Endothelial cell of umbilical vein (primary cell): ENCODE measurements at regions not wholly inside any gene's neighbourhood (a gene's known extent, or its start where the extent isn't known, plus 50 kb on each side); places are given as distances from the start of the nearest gene placed in this dataset.

Experiments
- BruUV-seq: library from RNA; stranded (reverse); fragments of 400-500 nt; replicated peaks from 2 replicates; lab custom pipeline; 2021; lab: Mats Ljungman, UMichigan
- CTCF ChIA-PET: fragments of 300-600, 350-600 bp; sonication (Branson Sonifier 250); formaldehyde crosslinking; loops from one replicate; lab custom pipeline; 2021; ENCODE audit warnings: antibody characterized with exemption, inconsistent platforms; lab: Charles Lee
- POLR2A ChIA-PET: fragments of 300-600, 350-600 bp; sonication (Branson Sonifier 250); formaldehyde crosslinking; loops from one replicate; lab custom pipeline; 2021; ENCODE audit warnings: antibody characterized with exemption, inconsistent platforms; lab: Charles Lee
- DNase-seq: peaks from one replicate; pipeline ENCODE4 v3.0.0-alpha.2; 2011; ENCODE audit warnings: low read depth, low spot score
- FAIRE-seq: peaks from 2 replicates; lab custom pipeline; 2011; peaks lifted over from hg19 to GRCh38; lab: Jason Lieb, UNC
- H2AFZ ChIP-seq: 2 replicates; pipeline ENCODE4 v1.6.0; 2012; ENCODE audit warnings: low read depth, low read length, control low read depth, inconsistent platforms
- H3K27ac ChIP-seq: 2 replicates; pipeline ENCODE4 v1.5.1; 2011; ENCODE audit warnings: low read depth, mild to moderate bottlenecking, control low read depth, low read length, moderate library complexity; ENCODE audit not compliant: insufficient read depth
- H3K27me3 ChIP-seq, 2 experiments: 2 replicates each; pipeline versions ENCODE4 v1.6.0 to v1.6.1; 2011; ENCODE audit warnings: low read length in 2 of 2, mixed read lengths in 1 of 2; ENCODE audit not compliant: control insufficient read depth in 2 of 2, insufficient read depth in 2 of 2
- H3K36me3 ChIP-seq, 2 experiments: 2 replicates in 1 of 2; 3 replicates in 1 of 2; pipeline ENCODE4 v1.5.1; 2011; ENCODE audit warnings: low read length in 2 of 2, mild to moderate bottlenecking in 1 of 2, moderate library complexity in 1 of 2; ENCODE audit not compliant: control insufficient read depth in 2 of 2, insufficient read depth in 2 of 2; ENCODE audit errors: extremely low read depth in 1 of 2
- H3K4me1 ChIP-seq: 3 replicates; pipeline ENCODE4 v1.5.1; 2011; ENCODE audit warnings: mild to moderate bottlenecking, low read length; ENCODE audit not compliant: control insufficient read depth, insufficient read depth; ENCODE audit errors: extremely low read depth
- H3K4me2 ChIP-seq: 2 replicates; pipeline ENCODE4 v1.6.1; 2011; ENCODE audit warnings: low read length, control low read depth, mixed read lengths; ENCODE audit not compliant: insufficient read depth
- H3K4me3 ChIP-seq, 3 experiments: fragments of 200-600 bp in 1 of 3; sonication (generic), shearing (Covaris generic) in 1 of 3; replicated peaks in 1 of 3; 2 replicates each; pipeline ENCODE4 v1.5.1; 2011 to 2016; ENCODE audit warnings: control low read depth in 3 of 3, low read length in 3 of 3, mild to moderate bottlenecking in 2 of 3, inconsistent platforms in 1 of 3, low read depth in 1 of 3, moderate library complexity in 1 of 3; ENCODE audit not compliant: insufficient read depth in 1 of 3
- H3K79me2 ChIP-seq: 2 replicates; pipeline ENCODE4 v1.6.0; 2012; ENCODE audit warnings: low read length, inconsistent platforms; ENCODE audit not compliant: control insufficient read depth, insufficient read depth
- H3K9ac ChIP-seq: replicated peaks from 2 replicates; pipeline ENCODE3; 2011; ENCODE audit warnings: low read length, control low read depth; ENCODE audit not compliant: insufficient read depth; ENCODE audit errors: extremely low read depth
- H3K9me1 ChIP-seq: replicated peaks from 3 replicates; pipeline ENCODE4 v1.6.0; 2011; ENCODE audit warnings: mild to moderate bottlenecking, low read length; ENCODE audit not compliant: control insufficient read depth, insufficient read depth; ENCODE audit errors: extremely low read depth
- H3K9me3 ChIP-seq: replicated peaks from 2 replicates; pipeline ENCODE4 v1.5.1; 2012; ENCODE audit warnings: low read length, inconsistent platforms; ENCODE audit not compliant: control insufficient read depth, insufficient read depth
- H4K20me1 ChIP-seq: replicated peaks from 2 replicates; pipeline ENCODE3; 2011; ENCODE audit warnings: mild to moderate bottlenecking, low read length; ENCODE audit not compliant: control insufficient read depth, insufficient read depth; ENCODE audit errors: extremely low read depth
- EZH2 ChIP-seq: IDR thresholded peaks from 2 replicates; pipeline ENCODE4 v1.6.1; 2012; ENCODE audit warnings: borderline replicate concordance, low read depth, mild to moderate bottlenecking, moderate library complexity, low read length, inconsistent platforms; ENCODE audit not compliant: severe bottlenecking
- FOS ChIP-seq: IDR thresholded peaks from 2 replicates; pipeline ENCODE4 v1.6.1; 2011; ENCODE audit warnings: mild to moderate bottlenecking, low read length, moderate library complexity, borderline replicate concordance; ENCODE audit not compliant: insufficient read depth
- GATA2 ChIP-seq: IDR thresholded peaks from 2 replicates; pipeline ENCODE4 v1.7.0; 2011; ENCODE audit warnings: low read depth, mild to moderate bottlenecking, moderate library complexity, mixed read lengths, low read length; ENCODE audit not compliant: insufficient read length, insufficient read depth
- JUN ChIP-seq: IDR thresholded peaks from 2 replicates; pipeline ENCODE4 v1.6.1; 2011; ENCODE audit warnings: borderline replicate concordance, low read depth; ENCODE audit not compliant: insufficient read length, insufficient read depth
- MAX ChIP-seq: IDR thresholded peaks from 2 replicates; pipeline ENCODE4 v1.6.1; 2011; ENCODE audit not compliant: insufficient read depth, insufficient read length
- MYC ChIP-seq: IDR thresholded peaks from one replicate; pipeline ENCODE4 v1.6.1; 2011; ENCODE audit warnings: mild to moderate bottlenecking, low read depth, low read length
- POLR2A ChIP-seq: IDR thresholded peaks from 2 replicates; pipeline ENCODE4 v1.6.1; 2012; ENCODE audit warnings: low read depth, mild to moderate bottlenecking, control low read depth, low read length
- POLR2AphosphoS5 ChIP-seq: IDR thresholded peaks from 2 replicates; pipeline ENCODE4 v1.6.1; 2012; ENCODE audit warnings: low read depth, mild to moderate bottlenecking, control low read depth, low read length, moderate library complexity; ENCODE audit not compliant: insufficient read depth
- dilution Hi-C: fragments of 300-500 bp; cut with MboI; formaldehyde crosslinking; loops from one replicate; pipeline ENCODE4 v1.15.0; 2019; ENCODE audit warnings: low sequenced_read_pairs; ENCODE audit not compliant: extremely low pct_ligation_motif_present
- intact Hi-C: fragments of 100-400 bp; cut with micrococcal nuclease; formaldehyde crosslinking; loops from one replicate; pipeline ENCODE4 v1.10.0; 2022
- TF ChIP-seq, protein P1 (sequence below), 2 donors: IDR thresholded peaks; 1 replicate in 1 of 2; 2 replicates in 1 of 2; pipeline ENCODE4 v1.5.1; 2011; ENCODE audit warnings: low read length in 2 of 2, mild to moderate bottlenecking in 2 of 2, moderate library complexity in 2 of 2, control low read depth in 1 of 2, inconsistent platforms in 1 of 2, low read depth in 1 of 2; ENCODE audit not compliant: insufficient read depth in 1 of 2; ENCODE audit errors: extremely low read depth in 1 of 2

GRCh38 chr3:88226910-88227309, 77.2 kb downstream of the C3orf38 start:
- no peak for FAIRE-seq
- POLR2A ChIA-PET, result no interaction called here
- intact Hi-C loops, result no loop called here
- TF ChIP-seq EZH2 (no peak), JUN (no peak), MYC (no peak), POLR2AphosphoS5 (no peak), POLR2A (no peak), MAX (no peak), GATA2 (no peak), FOS (no peak)
- TF ChIP-seq, protein P1, sequence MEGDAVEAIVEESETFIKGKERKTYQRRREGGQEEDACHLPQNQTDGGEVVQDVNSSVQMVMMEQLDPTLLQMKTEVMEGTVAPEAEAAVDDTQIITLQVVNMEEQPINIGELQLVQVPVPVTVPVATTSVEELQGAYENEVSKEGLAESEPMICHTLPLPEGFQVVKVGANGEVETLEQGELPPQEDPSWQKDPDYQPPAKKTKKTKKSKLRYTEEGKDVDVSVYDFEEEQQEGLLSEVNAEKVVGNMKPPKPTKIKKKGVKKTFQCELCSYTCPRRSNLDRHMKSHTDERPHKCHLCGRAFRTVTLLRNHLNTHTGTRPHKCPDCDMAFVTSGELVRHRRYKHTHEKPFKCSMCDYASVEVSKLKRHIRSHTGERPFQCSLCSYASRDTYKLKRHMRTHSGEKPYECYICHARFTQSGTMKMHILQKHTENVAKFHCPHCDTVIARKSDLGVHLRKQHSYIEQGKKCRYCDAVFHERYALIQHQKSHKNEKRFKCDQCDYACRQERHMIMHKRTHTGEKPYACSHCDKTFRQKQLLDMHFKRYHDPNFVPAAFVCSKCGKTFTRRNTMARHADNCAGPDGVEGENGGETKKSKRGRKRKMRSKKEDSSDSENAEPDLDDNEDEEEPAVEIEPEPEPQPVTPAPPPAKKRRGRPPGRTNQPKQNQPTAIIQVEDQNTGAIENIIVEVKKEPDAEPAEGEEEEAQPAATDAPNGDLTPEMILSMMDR (IDR thresholded peaks at IDR 0.05; ENCODE audit: extremely low read depth in 1 of 2, insufficient read depth in 1 of 2, low read depth in 1 of 2, low read length in 2 of 2), result no peak
- no peak overlapping the region for H2AFZ ChIP-seq
- no peak overlapping the region for H3K27ac ChIP-seq
- no peaks in the 10 kb centered on the region for H3K27me3 ChIP-seq
- dilution Hi-C loops, result no loop called here
- H3K9me3 ChIP-seq, result no peaks in the 10 kb centered on the region
- no peak overlapping the region for H3K4me2 ChIP-seq
- CTCF ChIA-PET, result interaction anchor here (1.3 kb wide), 1 partner anchor 10 kb away, joined by 3 read pairs; no protein-coding TSS in a partner anchor
- no peaks in the 10 kb centered on the region for H4K20me1 ChIP-seq
- no peaks in the 10 kb centered on the region for H3K4me1 ChIP-seq
- H3K9ac ChIP-seq, result no peak overlapping the region
- H3K9me1 ChIP-seq, result no peaks in the 10 kb centered on the region
- no TSS peak for BruUV-seq
- H3K4me3 ChIP-seq, result no peak overlapping the region
- no peaks in the 10 kb centered on the region for H3K79me2 ChIP-seq
- no peaks in the 10 kb centered on the region for H3K36me3 ChIP-seq
- DNase-seq, result no peak
